ENCODE measurements at regions not wholly inside any gene's neighbourhood (a gene's known extent, or its start where the extent isn't known, plus 50 kb on each side); places are given as distances from the start of the nearest gene placed in this dataset.
A peak's percentile ranks its signal among the peaks of the same experiment; 100 is the strongest.
"Not testable (repeated sequence)": the region's sequence is repeated elsewhere in the genome, so short reads cannot be mapped to it uniquely, and the experiment has no call there.

- intact Hi-C loops (cut with DNase I; ENCODE audit: low total_unique reads) = no loop called here
- Histone ChIP-seq H3K27ac (no peak overlapping the region), H3K9me3 (no peaks in the 10 kb centered on the region), H3K4me1 (peaks cover 0 to 6% (median 2%) of the 10 kb centered on the region in 4 donors), H3K27me3 (no peaks in the 10 kb centered on the region), H3K36me3 (no peaks in the 10 kb centered on the region), H3K4me3 (no peak overlapping the region)
- no peak for TF ChIP-seq CTCF (IDR thresholded peaks at IDR 0.05)
- DNase-seq = peak in 1 of 2 donors; percentile 4
These were observed 342.7 kb downstream of the SOX9 start for GRCh38 chr17:72463287-72464102.

GRCh38 chr17:72464221-72464620 lies 343.4 kb downstream of the SOX9 start:
- intact Hi-C loops (cut with DNase I; ENCODE audit: low total_unique reads); H3K4me1 ChIP-seq; H3K27ac ChIP-seq; H3K27me3 ChIP-seq; H3K36me3 ChIP-seq; H3K9me3 ChIP-seq; H3K4me3 ChIP-seq: not testable (repeated sequence)
- DNase-seq = peak in 1 of 2 donors; percentile 27

- Histone ChIP-seq H3K4me1 (peaks cover 0 to 6% (median 2%) of the 10 kb centered on the region in 4 donors), H3K27ac (no peak overlapping the region), H3K9me3 (no peaks in the 10 kb centered on the region), H3K4me3 (no peak overlapping the region), H3K27me3 (no peaks in the 10 kb centered on the region), H3K36me3 (no peaks in the 10 kb centered on the region)
- intact Hi-C loops (cut with DNase I; ENCODE audit: low total_unique reads) = no loop called here
- TF ChIP-seq CTCF (IDR thresholded peaks at IDR 0.05) = no peak
- peak in 1 of 2 donors; percentile 64 for DNase-seq
These were observed 344.6 kb downstream of the SOX9 start for GRCh38 chr17:72465191-72466024.

- intact Hi-C loops (cut with DNase I; ENCODE audit: low total_unique reads) = no loop called here
- Histone ChIP-seq H3K27ac (no peak overlapping the region), H3K4me1 (peaks cover 0 to 6% (median 2%) of the 10 kb centered on the region in 4 donors), H3K9me3 (no peaks in the 10 kb centered on the region), H3K36me3 (no peaks in the 10 kb centered on the region), H3K4me3 (no peak overlapping the region), H3K27me3 (no peaks in the 10 kb centered on the region)
- peak in 1 of 2 donors; percentile 27 for DNase-seq
- TF ChIP-seq CTCF (IDR thresholded peaks at IDR 0.05) = no peak
These were observed 345.4 kb downstream of the SOX9 start for GRCh38 chr17:72466199-72466598.

GRCh38 chr17:72466606-72467005 lies 345.8 kb downstream of the SOX9 start:
- DNase-seq = peak in 1 of 2 donors; percentile 15
- intact Hi-C loops (cut with DNase I; ENCODE audit: low total_unique reads) = no loop called here
- Histone ChIP-seq H3K9me3 (no peaks in the 10 kb centered on the region), H3K36me3 (no peaks in the 10 kb centered on the region), H3K4me3 (no peak overlapping the region), H3K27ac (no peak overlapping the region), H3K4me1 (peaks cover 0 to 6% (median 2%) of the 10 kb centered on the region in 4 donors), H3K27me3 (no peaks in the 10 kb centered on the region)
- TF ChIP-seq CTCF (IDR thresholded peaks at IDR 0.05) = no peak
